CD14-positive monocyte (primary cell): ENCODE measurements at regions not wholly inside any gene's neighbourhood (a gene's known extent, or its start where the extent isn't known, plus 50 kb on each side); places are given as distances from the start of the nearest gene placed in this dataset.

Experiments used
- DNase-seq, 3 donors: peaks; one replicate each; pipeline ENCODE4 v3.0.0-alpha.2; 2011 to 2022
- H2AFZ ChIP-seq: 2 replicates; pipeline ENCODE4 v1.6.0; 2012; ENCODE audit warnings: mild to moderate bottlenecking, low read depth, low read length, inconsistent platforms; ENCODE audit not compliant: insufficient read depth, poor library complexity, severe bottlenecking
- H3K27ac ChIP-seq, 2 donors: 1 replicate in 1 of 2; 2 replicates in 1 of 2; pipeline ENCODE4 v1.5.1; 2012 to 2013; ENCODE audit warnings: low read length in 2 of 2, control low read depth in 1 of 2, inconsistent platforms in 1 of 2, low read depth in 1 of 2, mild to moderate bottlenecking in 1 of 2
- H3K27me3 ChIP-seq, 2 donors: one replicate each; pipeline versions ENCODE4 v1.6.0 to v1.6.1; 2011 to 2013; ENCODE audit warnings: low read length in 2 of 2; ENCODE audit not compliant: control insufficient read depth in 2 of 2, insufficient read depth in 2 of 2
- H3K36me3 ChIP-seq, 2 donors: replicated peaks in 1 of 2; 1 replicate in 1 of 2; 2 replicates in 1 of 2; pipeline versions ENCODE4 v1.5.1 to v1.6.1; 2012 to 2013; ENCODE audit warnings: low read length in 2 of 2, control low read depth in 1 of 2, inconsistent platforms in 1 of 2, mild to moderate bottlenecking in 1 of 2; ENCODE audit not compliant: insufficient read depth in 2 of 2, control insufficient read depth in 1 of 2
- H3K4me1 ChIP-seq, 2 donors: 1 replicate in 1 of 2; 2 replicates in 1 of 2; pipeline versions ENCODE4 v1.5.1 to v1.6.1; 2012 to 2013; ENCODE audit warnings: low read length in 2 of 2, control low read depth in 1 of 2, inconsistent platforms in 1 of 2, mild to moderate bottlenecking in 1 of 2, moderate library complexity in 1 of 2; ENCODE audit not compliant: insufficient read depth in 2 of 2, control insufficient read depth in 1 of 2
- H3K4me2 ChIP-seq: replicated peaks from 2 replicates; pipeline ENCODE3; 2012; ENCODE audit warnings: low read length, moderate library complexity, mild to moderate bottlenecking; ENCODE audit not compliant: poor library complexity, severe bottlenecking; ENCODE audit errors: extremely low read depth
- H3K4me3 ChIP-seq, 3 experiments: fragments of 200-600 bp in 1 of 3; sonication (generic) in 1 of 3; replicated peaks in 1 of 3; 1 replicate in 2 of 3; 2 replicates in 1 of 3; pipeline ENCODE4 v1.5.1; 2011 to 2013; ENCODE audit warnings: low read length in 3 of 3, mild to moderate bottlenecking in 3 of 3, control low read depth in 2 of 3, low read depth in 2 of 3, inconsistent platforms in 1 of 3, moderate library complexity in 1 of 3
- H3K79me2 ChIP-seq: 2 replicates; pipeline ENCODE4 v1.6.0; 2012; ENCODE audit warnings: mild to moderate bottlenecking, control low read depth, inconsistent platforms, low read length, moderate library complexity; ENCODE audit not compliant: insufficient read depth
- H3K9ac ChIP-seq: 2 replicates; pipeline ENCODE4 v1.6.0; 2017; ENCODE audit warnings: low read length, mild to moderate bottlenecking; ENCODE audit not compliant: insufficient read depth, poor library complexity, severe bottlenecking
- H3K9me3 ChIP-seq, 2 donors: replicated peaks in 1 of 2; 1 replicate in 1 of 2; 2 replicates in 1 of 2; pipeline versions ENCODE4 v1.5.1 to v1.6.1; 2012 to 2013; ENCODE audit warnings: low read length in 2 of 2, control low read depth in 1 of 2; ENCODE audit not compliant: control insufficient read depth in 1 of 2, insufficient read depth in 1 of 2
- H4K20me1 ChIP-seq: 2 replicates; pipeline ENCODE4 v1.6.0; 2012; ENCODE audit warnings: mild to moderate bottlenecking, low read length, control low read depth, moderate library complexity; ENCODE audit not compliant: insufficient read depth
- H3K27ac Mint-ChIP-seq, 7 donors: one replicate each; pipeline ENCODE4 v1.8.0; 2020; ENCODE audit warnings: mild to moderate bottlenecking in 7 of 7, mixed read lengths in 7 of 7, moderate library complexity in 6 of 7, inconsistent platforms in 2 of 7
- H3K27me3 Mint-ChIP-seq, 3 donors: one replicate each; pipeline ENCODE4 v1.8.0; 2021 to 2022; ENCODE audit warnings: low read depth in 3 of 3, mild to moderate bottlenecking in 3 of 3, mixed read lengths in 3 of 3, moderate library complexity in 3 of 3, inconsistent platforms in 1 of 3
- H3K36me3 Mint-ChIP-seq, 2 donors: one replicate each; pipeline ENCODE4 v1.8.0; 2020; ENCODE audit warnings: mixed read lengths in 2 of 2, inconsistent platforms in 1 of 2, mild to moderate bottlenecking in 1 of 2
- H3K4me1 Mint-ChIP-seq: one replicate; pipeline ENCODE4 v1.8.0; 2020; ENCODE audit warnings: mild to moderate bottlenecking, mixed read lengths
- H3K4me3 Mint-ChIP-seq, 2 donors: one replicate each; pipeline ENCODE4 v1.8.0; 2020; ENCODE audit warnings: mild to moderate bottlenecking in 2 of 2, mixed read lengths in 2 of 2, moderate library complexity in 1 of 2
- H3K9me3 Mint-ChIP-seq, 7 donors: one replicate each; pipeline ENCODE4 v1.8.0; 2020 to 2022; ENCODE audit warnings: mixed read lengths in 7 of 7, mild to moderate bottlenecking in 6 of 7, moderate library complexity in 6 of 7, inconsistent platforms in 2 of 7
- WGBS: methylation state at CpG from one replicate; pipeline ENCODE4 v1.1.5; 2013; ENCODE audit warnings: missing lambda C conversion rate; ENCODE audit not compliant: insufficient coverage; 5-methylcytosine and 5-hydroxymethylcytosine counted together
- intact Hi-C, 2 donors: fragments of 100-400 bp; cut with micrococcal nuclease; formaldehyde crosslinking; loops; one replicate each; pipeline versions ENCODE4 v1.15.0 to v1.15.1; 2023
- TF ChIP-seq, protein P1 (sequence below): fragments of 200-600 bp; IDR thresholded peaks from one replicate; pipeline ENCODE4 v1.8.0; 2022; ENCODE audit warnings: antibody characterized with exemption, mild to moderate bottlenecking

DNA sequence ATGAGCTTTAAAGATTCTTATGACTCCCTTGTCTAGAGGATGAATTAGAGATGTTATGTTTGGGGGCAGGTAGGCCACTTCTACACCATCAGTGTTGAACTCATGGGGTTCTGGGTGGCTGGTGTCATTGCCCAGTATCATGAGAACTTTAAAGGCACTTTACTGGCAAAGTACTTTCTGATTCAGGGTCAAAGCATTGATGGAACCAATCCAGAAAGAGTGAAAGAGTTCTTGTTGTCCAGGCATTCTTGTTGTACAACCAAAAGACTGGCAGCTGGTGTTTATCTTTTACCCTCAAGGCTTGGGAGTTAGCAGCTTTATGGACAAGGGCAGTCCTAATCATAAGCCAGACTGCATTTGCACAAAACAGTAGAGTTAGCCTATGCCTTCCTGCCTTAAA, 673.0 kb downstream of the USP25 start:
- intact Hi-C loops: no loop called here
- Mint-ChIP-seq H3K36me3 (no peaks in the 10 kb centered on the region), H3K4me3 (no peak overlapping the region), H3K27me3 (peaks cover 0 to 2% (median 0%) of the 10 kb centered on the region in 3 donors), H3K4me1 (no peaks in the 10 kb centered on the region), H3K27ac (no peak overlapping the region), H3K9me3 (peaks cover 5 to 17% (median 14%) of the 10 kb centered on the region in 7 donors)
- H3K4me2 ChIP-seq: no peak overlapping the region
- no peaks in the 10 kb centered on the region for H4K20me1 ChIP-seq
- H3K79me2 ChIP-seq: no peaks in the 10 kb centered on the region
- H3K4me3 ChIP-seq: no peak overlapping the region
- H3K9ac ChIP-seq: no peak overlapping the region
- peaks cover 5 to 13% of the 10 kb centered on the region in 2 donors for H3K9me3 ChIP-seq
- H3K27ac ChIP-seq: no peak overlapping the region
- no peaks in the 10 kb centered on the region for H3K36me3 ChIP-seq
- H2AFZ ChIP-seq: no peak overlapping the region
- no peaks in the 10 kb centered on the region for H3K4me1 ChIP-seq
- DNase-seq: no peak
- no peaks in the 10 kb centered on the region for H3K27me3 ChIP-seq
- TF ChIP-seq, protein P1, sequence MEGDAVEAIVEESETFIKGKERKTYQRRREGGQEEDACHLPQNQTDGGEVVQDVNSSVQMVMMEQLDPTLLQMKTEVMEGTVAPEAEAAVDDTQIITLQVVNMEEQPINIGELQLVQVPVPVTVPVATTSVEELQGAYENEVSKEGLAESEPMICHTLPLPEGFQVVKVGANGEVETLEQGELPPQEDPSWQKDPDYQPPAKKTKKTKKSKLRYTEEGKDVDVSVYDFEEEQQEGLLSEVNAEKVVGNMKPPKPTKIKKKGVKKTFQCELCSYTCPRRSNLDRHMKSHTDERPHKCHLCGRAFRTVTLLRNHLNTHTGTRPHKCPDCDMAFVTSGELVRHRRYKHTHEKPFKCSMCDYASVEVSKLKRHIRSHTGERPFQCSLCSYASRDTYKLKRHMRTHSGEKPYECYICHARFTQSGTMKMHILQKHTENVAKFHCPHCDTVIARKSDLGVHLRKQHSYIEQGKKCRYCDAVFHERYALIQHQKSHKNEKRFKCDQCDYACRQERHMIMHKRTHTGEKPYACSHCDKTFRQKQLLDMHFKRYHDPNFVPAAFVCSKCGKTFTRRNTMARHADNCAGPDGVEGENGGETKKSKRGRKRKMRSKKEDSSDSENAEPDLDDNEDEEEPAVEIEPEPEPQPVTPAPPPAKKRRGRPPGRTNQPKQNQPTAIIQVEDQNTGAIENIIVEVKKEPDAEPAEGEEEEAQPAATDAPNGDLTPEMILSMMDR: no peak

- Histone ChIP-seq H3K4me2 (no peak overlapping the region), H3K4me3 (no peak overlapping the region), H3K27me3 (no peaks in the 10 kb centered on the region), H3K79me2 (no peaks in the 10 kb centered on the region), H3K4me1 (no peaks in the 10 kb centered on the region), H3K36me3 (no peaks in the 10 kb centered on the region), H3K9me3 (peaks cover 5 to 13% of the 10 kb centered on the region in 2 donors), H2AFZ (no peak overlapping the region), H3K27ac (no peak overlapping the region), H4K20me1 (no peaks in the 10 kb centered on the region), H3K9ac (no peak overlapping the region)
- H3K9me3 Mint-ChIP-seq: peaks cover 5 to 15% (median 10%) of the 10 kb centered on the region in 7 donors
- H3K36me3 Mint-ChIP-seq: no peaks in the 10 kb centered on the region
- no peak overlapping the region for H3K27ac Mint-ChIP-seq
- TF ChIP-seq, protein P1: no peak
- H3K4me3 Mint-ChIP-seq: no peak overlapping the region
- intact Hi-C loops: no loop called here
- WGBS: no CpG with 5 or more reads among the region's 1 CpG
- DNase-seq: no peak
- peaks cover 0 to 2% (median 0%) of the 10 kb centered on the region in 3 donors for H3K27me3 Mint-ChIP-seq
- H3K4me1 Mint-ChIP-seq: no peaks in the 10 kb centered on the region
Observed at GRCh38 chr21:16404776-16405175, 675.0 kb downstream of the USP25 start.
